NB4 (cell line): ENCODE measurements at regions not wholly inside any gene's neighbourhood (a gene's known extent, or its start where the extent isn't known, plus 50 kb on each side); places are given as distances from the start of the nearest gene placed in this dataset.

ENCODE experiments used
- DNase-seq: peaks from one replicate; pipeline ENCODE4 v3.0.0; 2010; ENCODE audit warnings: low read depth
- H3K4me3 ChIP-seq: one replicate; pipeline ENCODE4 v1.5.1; 2011; ENCODE audit warnings: mild to moderate bottlenecking, low read depth, low read length, moderate library complexity
- CTCF ChIP-seq: IDR thresholded peaks from one replicate; pipeline ENCODE4 v1.5.1; 2012; ENCODE audit warnings: low read depth, low read length
- MAX ChIP-seq: IDR thresholded peaks from 2 replicates; pipeline ENCODE4 v1.6.1; 2011; ENCODE audit warnings: low read depth, low read length
- MYC ChIP-seq: IDR thresholded peaks from 2 replicates; pipeline ENCODE4 v1.6.1; 2011; ENCODE audit warnings: low read depth, low read length
- POLR2A ChIP-seq: IDR thresholded peaks from 2 replicates; pipeline ENCODE4 v1.6.1; 2011; ENCODE audit warnings: mild to moderate bottlenecking; ENCODE audit not compliant: insufficient read length; ENCODE audit errors: extremely low read depth

- no peak overlapping the region for H3K4me3 ChIP-seq
- no peak for DNase-seq
- TF ChIP-seq CTCF (no peak), POLR2A (no peak), MAX (no peak), MYC (no peak)
Measured at GRCh38 chr2:200218645-200219044, 87.8 kb upstream of the SPATS2L start.

GRCh38 chr2:200219309-200220113, 87.0 kb upstream of the SPATS2L start:
- H3K4me3 ChIP-seq = no peak overlapping the region
- DNase-seq = no peak
- TF ChIP-seq CTCF (no peak), POLR2A (no peak), MAX (no peak), MYC (no peak)

- no peak for DNase-seq
- TF ChIP-seq MYC = no peak
- TF ChIP-seq CTCF = no peak
- TF ChIP-seq MAX = no peak
- TF ChIP-seq POLR2A = no peak
- no peak overlapping the region for H3K4me3 ChIP-seq
Measured at GRCh38 chr2:200220251-200220650, 86.2 kb upstream of the SPATS2L start.

GRCh38 chr2:200221055-200221955, 85.2 kb upstream of the SPATS2L start:
- TF ChIP-seq MYC = no peak
- TF ChIP-seq POLR2A = no peak
- TF ChIP-seq MAX = no peak
- no peak for TF ChIP-seq CTCF
- H3K4me3 ChIP-seq = no peak overlapping the region
- no peak for DNase-seq

GRCh38 chr2:200222791-200223190, 83.7 kb upstream of the SPATS2L start:
- no peak for DNase-seq
- H3K4me3 ChIP-seq = no peak overlapping the region
- no peak for TF ChIP-seq POLR2A
- no peak for TF ChIP-seq MYC
- TF ChIP-seq MAX = no peak
- no peak for TF ChIP-seq CTCF
